ENCODE measurements at regions not wholly inside any gene's neighbourhood (a gene's known extent, or its start where the extent isn't known, plus 50 kb on each side); places are given as distances from the start of the nearest gene placed in this dataset.

DNA sequence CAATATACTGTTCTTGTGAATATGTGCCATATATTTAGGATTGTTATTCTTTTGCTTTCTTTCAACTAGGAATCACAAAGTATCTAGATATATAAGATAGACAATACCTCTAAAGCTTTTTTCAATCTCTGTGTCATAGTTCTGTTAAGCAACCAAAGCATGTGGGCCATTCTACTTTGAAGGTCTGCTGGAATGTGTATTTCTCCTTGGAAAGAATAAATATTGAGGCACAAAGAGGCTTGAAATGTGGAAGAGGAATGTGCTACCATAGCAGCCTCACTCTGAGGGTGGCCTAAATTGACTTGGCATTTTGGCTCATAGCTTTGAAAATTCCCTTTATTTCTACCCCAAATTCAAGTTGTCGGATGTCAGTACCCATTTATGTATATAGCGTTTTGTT lies 488.5 kb upstream of the MAN1A1 start:
- H3K9me3 ChIP-seq, result peaks cover 0 to 21% (median 3%) of the 10 kb centered on the region in 12 donors
- ATAC-seq (no peak), DNase-seq (no peak)
- H3K4me3 ChIP-seq, result no peak overlapping the region
- intact Hi-C loops (cut with DNase I), result no loop called here
- H3K27ac ChIP-seq, result no peak overlapping the region
- TF ChIP-seq, protein P1, sequence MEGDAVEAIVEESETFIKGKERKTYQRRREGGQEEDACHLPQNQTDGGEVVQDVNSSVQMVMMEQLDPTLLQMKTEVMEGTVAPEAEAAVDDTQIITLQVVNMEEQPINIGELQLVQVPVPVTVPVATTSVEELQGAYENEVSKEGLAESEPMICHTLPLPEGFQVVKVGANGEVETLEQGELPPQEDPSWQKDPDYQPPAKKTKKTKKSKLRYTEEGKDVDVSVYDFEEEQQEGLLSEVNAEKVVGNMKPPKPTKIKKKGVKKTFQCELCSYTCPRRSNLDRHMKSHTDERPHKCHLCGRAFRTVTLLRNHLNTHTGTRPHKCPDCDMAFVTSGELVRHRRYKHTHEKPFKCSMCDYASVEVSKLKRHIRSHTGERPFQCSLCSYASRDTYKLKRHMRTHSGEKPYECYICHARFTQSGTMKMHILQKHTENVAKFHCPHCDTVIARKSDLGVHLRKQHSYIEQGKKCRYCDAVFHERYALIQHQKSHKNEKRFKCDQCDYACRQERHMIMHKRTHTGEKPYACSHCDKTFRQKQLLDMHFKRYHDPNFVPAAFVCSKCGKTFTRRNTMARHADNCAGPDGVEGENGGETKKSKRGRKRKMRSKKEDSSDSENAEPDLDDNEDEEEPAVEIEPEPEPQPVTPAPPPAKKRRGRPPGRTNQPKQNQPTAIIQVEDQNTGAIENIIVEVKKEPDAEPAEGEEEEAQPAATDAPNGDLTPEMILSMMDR (IDR thresholded peaks at IDR 0.05), result no peak
- TF ChIP-seq POLR2A (IDR thresholded peaks at IDR 0.05), result no peak
- WGBS, 4 donors, result 94 to 98% (median 97%) methylated on average over 2 of the region's 2 CpGs
- no peaks in the 10 kb centered on the region for H3K36me3 ChIP-seq
- no peaks in the 10 kb centered on the region for H3K4me1 ChIP-seq
- H3K27me3 ChIP-seq, result no peaks in the 10 kb centered on the region

DNA sequence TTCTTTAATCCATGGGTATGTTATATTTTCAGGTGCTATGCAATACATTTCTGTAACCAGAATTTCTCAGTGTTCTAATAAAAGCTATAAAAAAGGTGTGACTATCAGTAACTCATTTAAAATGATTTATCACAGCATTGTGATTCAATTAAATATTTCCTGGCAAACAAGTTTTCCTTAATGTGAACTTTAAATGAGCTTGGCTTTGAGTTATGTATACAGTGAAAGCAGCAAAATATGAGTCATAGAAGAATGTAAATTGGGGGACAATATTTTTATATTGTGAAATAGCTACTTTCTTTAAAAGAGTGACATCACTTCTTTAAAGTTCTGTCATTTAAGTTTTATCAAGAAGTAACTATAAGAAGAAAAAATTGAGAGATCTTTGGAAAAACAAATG lies 484.9 kb upstream of the MAN1A1 start:
- Histone ChIP-seq H3K9me3 (peaks cover 0 to 4% (median 0%) of the 10 kb centered on the region in 12 donors), H3K27me3 (no peaks in the 10 kb centered on the region), H3K36me3 (no peaks in the 10 kb centered on the region), H3K27ac (no peak overlapping the region), H3K4me1 (no peaks in the 10 kb centered on the region), H3K4me3 (no peak overlapping the region)
- no peak for TF ChIP-seq POLR2A (IDR thresholded peaks at IDR 0.05)
- TF ChIP-seq, protein P1 (IDR thresholded peaks at IDR 0.05), result no peak
- DNase-seq, result no peak
- intact Hi-C loops (cut with DNase I), result no loop called here
- no peak for ATAC-seq

DNA sequence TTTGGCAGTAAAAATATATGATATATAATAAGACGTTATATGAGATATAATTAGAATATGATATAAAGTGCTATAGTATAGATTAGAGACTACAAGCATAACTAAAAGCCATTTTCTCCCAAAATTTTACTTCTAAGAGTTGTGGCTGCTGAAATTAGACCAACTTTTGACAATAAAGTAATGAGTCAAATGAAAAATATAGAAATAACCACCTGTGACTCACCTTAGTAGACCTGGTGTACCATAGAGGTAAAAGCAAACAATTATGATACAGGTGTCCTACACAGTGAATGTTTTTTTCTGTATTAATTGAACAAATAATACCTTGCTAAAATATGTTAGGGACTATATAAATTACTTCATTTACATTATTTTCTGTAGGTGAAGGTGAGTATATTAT lies 482.9 kb upstream of the MAN1A1 start:
- intact Hi-C loops (cut with DNase I), result no loop called here
- H3K27ac ChIP-seq, result no peak overlapping the region
- TF ChIP-seq POLR2A (IDR thresholded peaks at IDR 0.05), result no peak
- TF ChIP-seq, protein P1 (IDR thresholded peaks at IDR 0.05), result no peak
- ATAC-seq, result no peak
- no peaks in the 10 kb centered on the region for H3K4me1 ChIP-seq
- peaks cover 0 to 6% (median 0%) of the 10 kb centered on the region in 12 donors for H3K9me3 ChIP-seq
- H3K36me3 ChIP-seq, result no peaks in the 10 kb centered on the region
- no peaks in the 10 kb centered on the region for H3K27me3 ChIP-seq
- no peak overlapping the region for H3K4me3 ChIP-seq
- 39 to 59% (median 49%) methylated on average over 1 of the region's 1 CpG for WGBS, 4 donors
- DNase-seq, result no peak

DNA sequence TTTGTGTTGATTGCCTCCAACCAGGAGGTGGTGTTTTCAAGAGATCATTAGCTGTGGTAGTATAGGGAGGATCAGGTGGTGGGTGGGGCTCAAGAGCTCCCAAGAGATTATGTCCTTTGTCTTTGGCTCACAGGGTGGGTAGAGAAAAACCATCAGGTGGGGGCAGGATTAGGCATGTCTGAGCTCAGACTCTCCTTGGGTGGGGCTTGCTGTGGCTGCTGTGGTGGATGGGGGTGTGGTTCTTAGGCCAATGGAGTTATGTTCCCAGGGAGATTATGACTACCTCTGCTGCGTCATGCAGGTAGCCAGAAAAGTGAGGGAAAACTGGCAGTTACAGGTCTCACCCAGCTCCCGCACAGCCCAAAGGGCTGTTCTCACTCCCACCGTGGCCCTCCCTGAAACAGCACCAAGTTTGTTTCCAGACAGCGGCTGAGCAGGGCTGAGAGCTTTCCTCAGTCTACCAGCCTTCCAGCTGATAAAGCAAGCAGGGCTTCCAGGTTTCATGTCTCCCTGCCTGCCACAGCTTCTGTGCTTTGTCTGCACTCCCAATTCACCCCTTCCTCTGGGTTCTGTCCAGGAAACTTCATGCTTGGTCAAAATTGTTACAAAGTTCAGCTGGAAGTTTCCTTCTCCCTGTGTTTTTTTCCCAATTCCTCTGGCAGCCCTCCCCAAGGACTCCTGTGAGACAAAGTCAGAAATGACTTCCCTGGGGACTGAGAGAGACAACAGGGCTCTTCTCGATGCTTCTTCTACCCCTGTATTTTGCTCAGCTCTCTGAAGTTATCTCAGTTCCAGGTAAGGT lies 481.1 kb upstream of the MAN1A1 start:
- no peak overlapping the region for H3K27ac ChIP-seq
- intact Hi-C loops (cut with DNase I), result no loop called here
- no peak for ATAC-seq
- 70 to 84% (median 79%) methylated on average over 5 of the region's 5 CpGs for WGBS, 4 donors
- peaks cover 0 to 6% (median 0%) of the 10 kb centered on the region in 12 donors for H3K9me3 ChIP-seq
- DNase-seq, result peak in 1 of 5 donors; percentile 45
- H3K4me3 ChIP-seq, result no peak overlapping the region
- no peak for TF ChIP-seq POLR2A (IDR thresholded peaks at IDR 0.05)
- TF ChIP-seq, protein P1 (IDR thresholded peaks at IDR 0.05), result no peak
- H3K4me1 ChIP-seq, result no peaks in the 10 kb centered on the region
- H3K36me3 ChIP-seq, result no peaks in the 10 kb centered on the region
- H3K27me3 ChIP-seq, result no peaks in the 10 kb centered on the region

Data from heart left ventricle (tissue), 16 donors.